Calu3 (cell line): ENCODE measurements at regions not wholly inside any gene's neighbourhood (a gene's known extent, or its start where the extent isn't known, plus 50 kb on each side); places are given as distances from the start of the nearest gene placed in this dataset.

ENCODE experiments used
- BruUV-seq: library from RNA; stranded (reverse); fragments of 400-500 nt; replicated peaks from 2 replicates; lab custom pipeline; 2021; lab: Mats Ljungman, UMichigan
- CTCF ChIA-PET: fragments of 300-600 bp; sonication (Branson Sonifier 250); formaldehyde crosslinking; loops from one replicate; lab custom pipeline; 2022; ENCODE audit warnings: antibody characterized with exemption; lab: Charles Lee
- DNase-seq: peaks from one replicate; pipeline ENCODE4 v3.0.0; 2022
- H3K27ac Mint-ChIP-seq: one replicate; pipeline ENCODE4 v1.8.0; 2022; ENCODE audit warnings: mixed read lengths; ENCODE audit not compliant: unreplicated experiment
- H3K27me3 Mint-ChIP-seq: one replicate; pipeline ENCODE4 v1.8.0; 2022; ENCODE audit warnings: mixed read lengths; ENCODE audit not compliant: unreplicated experiment
- H3K36me3 Mint-ChIP-seq: one replicate; pipeline ENCODE4 v1.8.0; 2022; ENCODE audit warnings: mild to moderate bottlenecking, moderate library complexity, mixed read lengths; ENCODE audit not compliant: insufficient read depth, unreplicated experiment
- H3K4me1 Mint-ChIP-seq: one replicate; pipeline ENCODE4 v1.8.0; 2022; ENCODE audit warnings: mild to moderate bottlenecking, low read depth, mixed read lengths; ENCODE audit not compliant: unreplicated experiment
- H3K4me3 Mint-ChIP-seq: one replicate; pipeline ENCODE4 v1.8.0; 2022; ENCODE audit warnings: mild to moderate bottlenecking, low read depth, moderate library complexity, mixed read lengths; ENCODE audit not compliant: unreplicated experiment
- H3K9me3 Mint-ChIP-seq: one replicate; pipeline ENCODE4 v1.8.0; 2022; ENCODE audit warnings: low read depth, mixed read lengths; ENCODE audit not compliant: unreplicated experiment
- CTCF ChIP-seq: fragments of 200-600 bp; IDR thresholded peaks from one replicate; pipeline ENCODE4 v1.8.0; 2022; ENCODE audit warnings: antibody characterized with exemption; ENCODE audit not compliant: unreplicated experiment
- intact Hi-C: fragments of 100-400 bp; cut with micrococcal nuclease; formaldehyde crosslinking; loops from one replicate; pipeline ENCODE4 v1.10.0; 2022; ENCODE audit not compliant: unreplicated experiment

DNA sequence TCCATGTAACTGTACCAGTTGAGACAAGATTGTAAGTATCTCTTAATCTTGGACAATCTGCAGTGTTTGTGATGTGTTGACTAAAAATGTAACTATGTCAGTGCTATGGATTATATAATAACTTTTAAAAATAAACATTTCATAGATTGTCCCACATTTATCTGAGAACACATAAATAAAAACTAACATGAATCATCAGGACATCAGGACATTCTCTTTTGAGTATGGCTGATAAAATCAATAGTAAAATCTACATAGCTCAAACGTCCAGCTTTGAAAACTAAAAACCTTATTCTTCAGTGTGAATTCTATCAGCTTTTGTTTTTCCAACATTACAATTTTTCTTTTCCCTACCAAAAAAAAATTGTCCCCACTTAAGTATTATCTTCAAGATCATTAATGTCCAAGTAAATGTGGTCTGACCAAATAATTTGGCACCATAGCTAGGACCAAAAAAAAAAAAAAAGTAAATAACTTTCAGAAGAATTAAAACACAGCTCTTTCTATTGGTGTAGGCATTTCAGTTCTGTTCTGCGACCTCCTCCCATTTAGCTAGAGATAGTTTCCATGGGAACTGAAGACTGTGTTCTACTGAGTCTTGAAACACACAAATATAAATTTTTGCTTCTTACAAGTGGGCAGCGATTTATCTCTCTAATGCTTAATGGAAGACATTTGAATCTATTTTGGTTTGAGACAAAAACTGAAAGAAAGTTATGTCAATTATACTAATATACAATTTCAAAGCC, 123.0 kb upstream of the SGCE start:
- TF ChIP-seq CTCF: no peak
- intact Hi-C loops: no loop called here
- Mint-ChIP-seq H3K36me3 (no peaks in the 10 kb centered on the region), H3K4me1 (no peaks in the 10 kb centered on the region), H3K27ac (no peak overlapping the region), H3K4me3 (no peak overlapping the region), H3K9me3 (no peaks in the 10 kb centered on the region), H3K27me3 (no peaks in the 10 kb centered on the region)
- BruUV-seq: no TSS peak
- CTCF ChIA-PET: no interaction called here
- no peak for DNase-seq

DNA sequence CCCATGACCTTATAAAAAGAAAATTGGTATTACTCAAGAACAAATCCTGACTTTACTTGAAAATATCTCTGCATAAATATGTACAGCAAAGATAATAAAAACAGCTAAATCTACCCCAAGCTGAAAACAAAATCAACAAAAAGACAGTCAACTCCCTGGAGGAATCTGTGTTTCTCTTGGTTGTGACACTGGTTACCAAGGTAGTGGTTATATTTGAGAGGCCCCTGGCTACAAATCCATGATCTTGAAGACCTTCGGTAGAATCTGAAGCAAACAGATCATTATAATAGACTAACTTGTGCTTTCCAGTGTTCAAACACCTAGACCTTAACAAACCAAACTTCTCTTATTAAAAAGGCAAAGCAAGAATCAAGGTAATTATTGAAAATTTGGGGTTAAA, 123.9 kb upstream of the SGCE start:
- no peak for DNase-seq
- Mint-ChIP-seq H3K4me1 (no peaks in the 10 kb centered on the region), H3K4me3 (no peak overlapping the region), H3K27ac (no peak overlapping the region), H3K27me3 (no peaks in the 10 kb centered on the region), H3K36me3 (no peaks in the 10 kb centered on the region), H3K9me3 (no peaks in the 10 kb centered on the region)
- BruUV-seq: no TSS peak
- intact Hi-C loops: no loop called here
- CTCF ChIA-PET: no interaction called here
- TF ChIP-seq CTCF: no peak

DNA sequence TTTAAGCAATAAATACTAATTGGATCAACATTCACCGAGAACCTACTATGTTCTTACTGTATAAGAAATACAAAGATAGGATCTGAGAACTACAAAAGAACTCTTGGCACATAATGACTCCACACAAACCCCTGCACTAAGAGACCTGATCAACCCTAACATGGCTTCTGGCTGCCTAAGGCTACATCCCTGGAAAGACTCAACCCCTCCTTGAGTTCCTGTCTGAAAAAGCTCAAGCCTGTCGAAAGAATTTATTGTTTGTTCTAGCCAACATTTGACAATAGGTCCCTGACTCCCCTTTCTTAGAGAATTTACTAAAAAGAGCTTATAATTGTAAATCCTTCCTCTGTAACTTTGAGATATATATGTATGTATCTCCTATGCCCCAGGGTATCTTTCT, 125.3 kb upstream of the SGCE start:
- H3K9me3 Mint-ChIP-seq: no peaks in the 10 kb centered on the region
- BruUV-seq: no TSS peak
- no peaks in the 10 kb centered on the region for H3K27me3 Mint-ChIP-seq
- no peak overlapping the region for H3K27ac Mint-ChIP-seq
- DNase-seq: no peak
- H3K4me1 Mint-ChIP-seq: no peaks in the 10 kb centered on the region
- CTCF ChIA-PET: no interaction called here
- intact Hi-C loops: no loop called here
- no peak overlapping the region for H3K4me3 Mint-ChIP-seq
- no peaks in the 10 kb centered on the region for H3K36me3 Mint-ChIP-seq
- no peak for TF ChIP-seq CTCF

GRCh38 chr7:94782777-94783176, 124.6 kb upstream of the PPP1R9A start:
- Mint-ChIP-seq H3K4me1 (no peaks in the 10 kb centered on the region), H3K36me3 (no peaks in the 10 kb centered on the region), H3K4me3 (no peak overlapping the region), H3K9me3 (no peaks in the 10 kb centered on the region), H3K27ac (no peak overlapping the region), H3K27me3 (no peaks in the 10 kb centered on the region)
- BruUV-seq: no TSS peak
- no peak for TF ChIP-seq CTCF
- intact Hi-C loops: no loop called here
- CTCF ChIA-PET: no interaction called here
- no peak for DNase-seq
